GM23248 (cell line): ENCODE measurements at regions not wholly inside any gene's neighbourhood (a gene's known extent, or its start where the extent isn't known, plus 50 kb on each side); places are given as distances from the start of the nearest gene placed in this dataset.
A peak's percentile ranks its signal among the peaks of the same experiment; 100 is the strongest.

Experiments
- DNase-seq: peaks from one replicate; pipeline ENCODE4 v3.0.0-alpha.2; 2015
- H2AFZ ChIP-seq: fragments of 200-600 bp; sonication (generic); 2 replicates; pipeline ENCODE4 v1.6.1; 2016; ENCODE audit warnings: antibody characterized with exemption
- H3F3A ChIP-seq: fragments of 200-600 bp; sonication (generic); 2 replicates; pipeline ENCODE4 v1.6.1; 2016; ENCODE audit warnings: mild to moderate bottlenecking, antibody characterized with exemption, mixed run types; ENCODE audit not compliant: insufficient read depth
- H3K27ac ChIP-seq: fragments of 200-600 bp; sonication (generic); 2 replicates; pipeline ENCODE4 v1.5.1; 2016; ENCODE audit warnings: mild to moderate bottlenecking
- H3K27me3 ChIP-seq: fragments of 200-600 bp; sonication (generic); replicated peaks from 2 replicates; pipeline ENCODE4 v1.6.1; 2016; ENCODE audit warnings: mild to moderate bottlenecking; ENCODE audit not compliant: insufficient read depth
- H3K36me3 ChIP-seq: fragments of 200-600 bp; sonication (generic); 2 replicates; pipeline ENCODE4 v1.6.1; 2016; ENCODE audit warnings: low read depth, mild to moderate bottlenecking
- H3K4me1 ChIP-seq: fragments of 200-600 bp; sonication (generic); 2 replicates; pipeline ENCODE4 v1.6.1; 2016; ENCODE audit warnings: mild to moderate bottlenecking; ENCODE audit not compliant: insufficient read depth
- H3K4me2 ChIP-seq: fragments of 200-600 bp; sonication (generic); one replicate; pipeline ENCODE4 v1.6.1; 2016; ENCODE audit warnings: mild to moderate bottlenecking; ENCODE audit not compliant: unreplicated experiment
- H3K4me3 ChIP-seq: fragments of 200-600 bp; sonication (generic); 2 replicates; pipeline ENCODE4 v1.5.1; 2016; ENCODE audit warnings: mild to moderate bottlenecking
- H3K79me2 ChIP-seq: fragments of 200-600 bp; sonication (generic); 2 replicates; pipeline ENCODE4 v1.6.1; 2016; ENCODE audit warnings: mild to moderate bottlenecking; ENCODE audit not compliant: insufficient read depth
- H3K9ac ChIP-seq: fragments of 200-600 bp; sonication (generic); 2 replicates; pipeline ENCODE4 v1.6.1; 2016; ENCODE audit warnings: mild to moderate bottlenecking
- H3K9me2 ChIP-seq: fragments of 200-600 bp; sonication (generic); 2 replicates; pipeline ENCODE4 v1.6.1; 2016; ENCODE audit warnings: mixed run types, mild to moderate bottlenecking, moderate library complexity; ENCODE audit not compliant: insufficient read depth
- H3K9me3 ChIP-seq: fragments of 200-600 bp; sonication (generic); one replicate; pipeline ENCODE4 v1.6.1; 2017; ENCODE audit warnings: low read depth
- H4K20me1 ChIP-seq: fragments of 200-600 bp; sonication (generic); 2 replicates; pipeline ENCODE4 v1.6.0; 2016; ENCODE audit not compliant: insufficient read depth
- EZH2 ChIP-seq: fragments of 200-600 bp; sonication (generic); IDR thresholded peaks from 2 replicates; pipeline ENCODE4 v1.6.1; 2018; ENCODE audit warnings: antibody characterized with exemption, mild to moderate bottlenecking; ENCODE audit not compliant: insufficient read depth, poor library complexity, severe bottlenecking
- EZH2phosphoT487 ChIP-seq: fragments of 200-600 bp; sonication (generic); IDR thresholded peaks from 2 replicates; pipeline ENCODE4 v1.6.1; 2018; ENCODE audit warnings: antibody characterized with exemption, moderate library complexity, mild to moderate bottlenecking, low read depth; ENCODE audit not compliant: insufficient read depth
- WGBS, 2 experiments: methylation state at CpG; one replicate each; pipeline ENCODE4 v1.1.6; 2015 to 2017; ENCODE audit warnings: low lambda C conversion rate in 2 of 2, low coverage in 1 of 2; ENCODE audit errors: missing lambda C conversion rate in 2 of 2; 5-methylcytosine and 5-hydroxymethylcytosine counted together
- in situ Hi-C: fragments of 300-500 bp; cut with MboI; formaldehyde crosslinking; loops from 2 replicates; pipeline ENCODE4 v1.15.0; 2020

DNA sequence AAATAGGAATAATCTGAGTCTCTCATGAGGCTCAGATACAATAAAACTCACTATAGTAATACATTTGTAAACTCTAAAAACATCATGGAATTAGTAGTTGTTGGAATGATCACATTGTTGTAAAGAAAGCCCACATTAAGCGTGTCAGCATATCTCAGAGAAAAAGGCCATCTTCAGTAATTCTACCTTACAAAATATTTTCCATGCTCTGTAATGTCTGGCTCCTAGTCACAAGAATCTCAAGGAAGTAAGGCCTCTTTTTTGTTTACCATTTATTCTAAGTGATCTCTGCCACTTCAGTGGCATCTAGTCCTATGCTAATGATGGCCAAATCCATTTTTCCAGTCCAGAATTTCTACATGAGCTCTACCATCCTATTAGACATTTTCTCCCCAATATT lies 240.2 kb upstream of the ZNF717 start:
- no peak overlapping the region for H3K4me3 ChIP-seq
- H2AFZ ChIP-seq = 0 out of 2 replicates have a peak overlapping the region, but pooled peaks have one; percentile 6

GRCh38 chr3:76026379-76026778 lies 241.0 kb upstream of the ZNF717 start:
- Histone ChIP-seq H3K9me3 (no peaks in the 10 kb centered on the region), H3K4me1 (peaks cover 8% of the 10 kb centered on the region; the same call in 1 of the 2 replicates), H3K27me3 (no peaks in the 10 kb centered on the region), H3K9me2 (no peaks in the 10 kb centered on the region), H3K4me3 (no peak overlapping the region), H3K27ac (no peak overlapping the region), H3K4me2 (peak overlapping the region; percentile 12), H3K79me2 (no peaks in the 10 kb centered on the region), H3K9ac (no peak overlapping the region), H2AFZ (no peak overlapping the region), H3K36me3 (no peaks in the 10 kb centered on the region), H4K20me1 (no peaks in the 10 kb centered on the region), H3F3A (no peaks in the 10 kb centered on the region)
- DNase-seq = peak; percentile 11
- TF ChIP-seq EZH2phosphoT487 = no peak
- TF ChIP-seq EZH2 = no peak
- in situ Hi-C loops = no loop called here

More for the DNA sequence above, 240.2 kb upstream of the ZNF717 start:
- Histone ChIP-seq H3K79me2 (no peaks in the 10 kb centered on the region), H3K36me3 (no peaks in the 10 kb centered on the region), H3F3A (no peaks in the 10 kb centered on the region), H3K9me3 (no peaks in the 10 kb centered on the region), H3K27me3 (no peaks in the 10 kb centered on the region), H3K4me1 (peaks cover 8% of the 10 kb centered on the region; the same call in 1 of the 2 replicates), H3K9me2 (no peaks in the 10 kb centered on the region), H3K27ac (no peak overlapping the region), H3K4me2 (no peak overlapping the region), H4K20me1 (no peaks in the 10 kb centered on the region), H3K9ac (no peak overlapping the region)
- no peak for DNase-seq
- WGBS, 2 experiments = 47 to 56% methylated on average over 1 of the region's 1 CpG
- TF ChIP-seq EZH2phosphoT487 (no peak), EZH2 (no peak)
- in situ Hi-C loops = no loop called here

DNA sequence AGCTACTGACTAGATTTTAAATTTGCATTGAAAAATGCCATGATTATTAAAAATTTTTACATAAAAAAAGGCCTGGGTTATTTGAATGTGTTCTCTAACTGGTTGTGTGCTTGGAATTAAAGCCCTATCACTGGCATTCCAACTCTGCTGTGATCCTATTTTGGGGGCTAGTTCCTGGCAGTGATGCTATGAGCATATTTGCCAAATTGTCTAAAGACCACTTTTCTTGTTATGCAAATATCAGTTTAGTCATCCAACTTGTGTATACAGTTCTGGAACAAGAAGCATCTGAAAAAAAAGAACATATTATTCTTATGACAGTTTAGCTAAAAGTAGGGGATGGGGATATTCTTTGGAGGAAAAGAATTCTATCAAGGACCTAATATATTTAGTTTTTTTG lies 243.4 kb upstream of the ZNF717 start:
- Histone ChIP-seq H3K4me1 (peaks cover 8% of the 10 kb centered on the region; the same call in 1 of the 2 replicates), H3F3A (no peaks in the 10 kb centered on the region), H3K36me3 (no peaks in the 10 kb centered on the region), H3K9me2 (no peaks in the 10 kb centered on the region), H2AFZ (no peak overlapping the region), H3K27me3 (no peaks in the 10 kb centered on the region), H3K9ac (no peak overlapping the region), H3K4me3 (no peak overlapping the region), H3K9me3 (no peaks in the 10 kb centered on the region), H4K20me1 (no peaks in the 10 kb centered on the region), H3K79me2 (no peaks in the 10 kb centered on the region), H3K4me2 (no peak overlapping the region), H3K27ac (no peak overlapping the region)
- TF ChIP-seq EZH2 (no peak), EZH2phosphoT487 (no peak)
- in situ Hi-C loops = no loop called here
- no peak for DNase-seq

DNA sequence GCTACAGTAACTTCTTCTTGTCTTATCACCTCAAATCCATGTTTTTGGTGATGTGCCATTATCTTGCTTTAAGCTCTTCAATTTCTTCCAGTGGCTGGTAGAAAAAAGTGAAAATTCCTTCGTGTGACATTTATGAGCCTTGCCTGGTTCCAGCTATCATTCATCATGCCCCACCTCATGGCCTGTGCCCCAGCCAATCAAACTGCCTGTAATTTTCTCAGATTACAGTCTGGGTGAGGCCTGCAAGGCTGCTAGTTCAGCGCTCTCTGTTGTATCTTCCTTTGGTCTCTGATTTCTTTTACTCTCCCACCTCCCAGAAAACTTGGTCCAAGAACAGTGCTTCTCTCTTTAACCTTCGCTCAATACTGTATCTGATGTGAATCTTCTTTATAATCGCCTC lies 249.3 kb upstream of the ZNF717 start:
- H3K4me3 ChIP-seq = no peak overlapping the region
- no peaks in the 10 kb centered on the region for H3K27me3 ChIP-seq
- in situ Hi-C loops = no loop called here
- no peak for DNase-seq
- H3F3A ChIP-seq = peaks cover 8% of the 10 kb centered on the region; the same call in 1 of the 2 replicates
- H3K4me1 ChIP-seq = peaks cover 11% of the 10 kb centered on the region
- no peak overlapping the region for H2AFZ ChIP-seq
- 73 to 75% methylated on average over 4 of the region's 4 CpGs for WGBS, 2 experiments
- H3K79me2 ChIP-seq = no peaks in the 10 kb centered on the region
- no peaks in the 10 kb centered on the region for H3K9me2 ChIP-seq
- H3K9me3 ChIP-seq = no peaks in the 10 kb centered on the region
- H3K36me3 ChIP-seq = no peaks in the 10 kb centered on the region
- H3K27ac ChIP-seq = no peak overlapping the region
- H3K4me2 ChIP-seq = no peak overlapping the region
- no peak for TF ChIP-seq EZH2phosphoT487
- TF ChIP-seq EZH2 = no peak
- no peak overlapping the region for H3K9ac ChIP-seq
- H4K20me1 ChIP-seq = no peaks in the 10 kb centered on the region

DNA sequence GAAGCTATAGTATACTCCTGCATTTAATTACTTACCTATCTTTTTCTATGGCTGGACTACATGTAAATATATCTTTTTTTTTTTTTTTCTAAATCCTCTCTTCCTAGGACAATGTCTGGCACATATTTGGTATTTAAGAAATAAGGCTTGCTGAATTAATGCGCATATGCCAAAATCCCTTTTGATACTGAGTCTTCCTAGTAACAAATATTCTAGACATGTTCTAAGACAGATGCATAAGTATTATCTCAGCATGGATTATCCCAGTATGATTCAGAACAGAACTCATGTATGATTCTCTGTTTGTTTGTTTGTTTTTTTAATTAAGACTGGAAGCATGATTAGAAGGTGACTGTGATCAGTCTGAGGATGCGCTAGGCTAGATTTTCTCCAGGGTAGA lies 249.8 kb upstream of the ZNF717 start:
- H3K27ac ChIP-seq = no peak overlapping the region
- no peak for TF ChIP-seq EZH2
- TF ChIP-seq EZH2phosphoT487 = no peak
- no peak overlapping the region for H2AFZ ChIP-seq
- no peaks in the 10 kb centered on the region for H4K20me1 ChIP-seq
- 92 to 99% methylated on average over 2 of the region's 2 CpGs for WGBS, 2 experiments
- no peak overlapping the region for H3K9ac ChIP-seq
- H3K4me2 ChIP-seq = no peak overlapping the region
- H3K79me2 ChIP-seq = no peaks in the 10 kb centered on the region
- no peaks in the 10 kb centered on the region for H3K36me3 ChIP-seq
- H3K9me3 ChIP-seq = no peaks in the 10 kb centered on the region
- H3K4me3 ChIP-seq = no peak overlapping the region
- H3K27me3 ChIP-seq = no peaks in the 10 kb centered on the region
- in situ Hi-C loops = no loop called here
- DNase-seq = no peak
- peaks cover 11% of the 10 kb centered on the region; the same call in 1 of the 2 replicates for H3F3A ChIP-seq
- peaks cover 15% of the 10 kb centered on the region for H3K4me1 ChIP-seq
- H3K9me2 ChIP-seq = no peaks in the 10 kb centered on the region
